B cell (primary cell): ENCODE measurements at regions not wholly inside any gene's neighbourhood (a gene's known extent, or its start where the extent isn't known, plus 50 kb on each side); places are given as distances from the start of the nearest gene placed in this dataset.

Experiments used
- ATAC-seq: fragments of 200-7000 bp; cut with Tn5 transposase; one replicate; pipeline ENCODE4 v1.10.0; 2021; ENCODE audit warnings: low read depth, mild to moderate bottlenecking, moderate number of reproducible peaks, moderate library complexity
- CTCF ChIA-PET: fragments of 350-600 bp; sonication (Branson Sonifier 250); formaldehyde crosslinking; loops from one replicate; lab custom pipeline; 2021; ENCODE audit warnings: antibody characterized with exemption, inconsistent platforms; lab: Charles Lee
- POLR2A ChIA-PET: fragments of 350-600 bp; sonication (Branson Sonifier 250); formaldehyde crosslinking; loops from one replicate; lab custom pipeline; 2021; ENCODE audit warnings: antibody characterized with exemption; lab: Charles Lee
- DNase-seq: peaks from one replicate; pipeline ENCODE4 v3.0.0; 2013
- H2AFZ ChIP-seq: 2 replicates; pipeline ENCODE4 v1.6.1; 2012; ENCODE audit warnings: mild to moderate bottlenecking, low read depth, low read length; ENCODE audit not compliant: insufficient read depth, poor library complexity, severe bottlenecking
- H3K27ac ChIP-seq, 2 donors: 1 replicate in 1 of 2; 2 replicates in 1 of 2; pipeline ENCODE4 v1.5.1; 2012 to 2013; ENCODE audit warnings: low read length in 2 of 2, mild to moderate bottlenecking in 2 of 2, moderate library complexity in 1 of 2
- H3K27me3 ChIP-seq, 4 experiments: fragments of 200-600 bp in 1 of 4; sonication (generic) in 1 of 4; replicated peaks in 1 of 4; 1 replicate in 2 of 4; 2 replicates in 2 of 4; pipeline versions ENCODE4 v1.6.1 to v1.7.0; 2013 to 2016; ENCODE audit warnings: low read length in 3 of 4, mild to moderate bottlenecking in 2 of 4, mixed read lengths in 1 of 4, moderate library complexity in 1 of 4; ENCODE audit not compliant: insufficient read depth in 4 of 4, control insufficient read depth in 3 of 4; ENCODE audit errors: control extremely low read depth in 1 of 4
- H3K36me3 ChIP-seq, 2 experiments: replicated peaks in 1 of 2; 1 replicate in 1 of 2; 2 replicates in 1 of 2; pipeline versions ENCODE4 v1.6.1 to v1.7.1; 2013; ENCODE audit warnings: low read length in 1 of 2; ENCODE audit not compliant: insufficient read depth in 2 of 2, control insufficient read depth in 1 of 2; ENCODE audit errors: control extremely low read depth in 1 of 2, extremely low read depth in 1 of 2
- H3K4me1 ChIP-seq, 2 donors: fragments of 200-600 bp in 1 of 2; sonication (generic) in 1 of 2; 1 replicate in 1 of 2; 2 replicates in 1 of 2; pipeline versions ENCODE4 v1.5.1 to v1.6.1; 2013 to 2017; ENCODE audit warnings: low read length in 2 of 2; ENCODE audit not compliant: control insufficient read depth in 2 of 2, insufficient read depth in 2 of 2
- H3K4me2 ChIP-seq: replicated peaks from 2 replicates; pipeline ENCODE3; 2012; ENCODE audit warnings: mild to moderate bottlenecking, low read depth, low read length; ENCODE audit not compliant: poor library complexity, severe bottlenecking
- H3K4me3 ChIP-seq, 5 experiments: fragments of 200-600 bp in 1 of 5; sonication (generic) in 1 of 5; 1 replicate in 3 of 5; 2 replicates in 2 of 5; pipeline versions ENCODE4 v1.5.1 to v1.7.0; 2011 to 2016; ENCODE audit warnings: low read length in 4 of 5, mild to moderate bottlenecking in 4 of 5, low read depth in 2 of 5, control low read depth in 1 of 5, moderate library complexity in 1 of 5; ENCODE audit not compliant: insufficient read depth in 1 of 5; ENCODE audit errors: control extremely low read depth in 1 of 5, extremely low read depth in 1 of 5
- H3K79me2 ChIP-seq: fragments of 200-600 bp; sonication (generic); one replicate; pipeline ENCODE4 v1.6.0; 2016; ENCODE audit warnings: low read length; ENCODE audit not compliant: control insufficient read depth, insufficient read depth
- H3K9ac ChIP-seq: fragments of 200-600 bp; sonication (generic); 2 replicates; pipeline ENCODE4 v1.6.1; 2017; ENCODE audit warnings: mild to moderate bottlenecking, low read length, moderate library complexity
- H3K9me3 ChIP-seq, 3 donors: one replicate each; pipeline versions ENCODE4 v1.6.1 to v1.7.1; 2013; ENCODE audit warnings: low read length in 2 of 3; ENCODE audit not compliant: control insufficient read depth in 2 of 3, insufficient read depth in 1 of 3; ENCODE audit errors: control extremely low read depth in 1 of 3
- H4K20me1 ChIP-seq: 2 replicates; pipeline ENCODE4 v1.6.0; 2012; ENCODE audit warnings: mild to moderate bottlenecking, low read length; ENCODE audit not compliant: insufficient read depth, control insufficient read depth, poor library complexity, severe bottlenecking
- H3K27ac Mint-ChIP-seq: one replicate; pipeline ENCODE4 v1.8.0; 2021; ENCODE audit warnings: mixed read lengths
- H3K27me3 Mint-ChIP-seq: one replicate; pipeline ENCODE4 v1.8.0; 2021; ENCODE audit warnings: mixed read lengths
- H3K4me1 Mint-ChIP-seq: one replicate; pipeline ENCODE4 v1.8.0; 2021; ENCODE audit warnings: mixed read lengths
- H3K4me3 Mint-ChIP-seq: one replicate; pipeline ENCODE4 v1.8.0; 2021; ENCODE audit warnings: mixed read lengths
- H3K9me3 Mint-ChIP-seq: one replicate; pipeline ENCODE4 v1.8.0; 2022; ENCODE audit warnings: mixed read lengths; ENCODE audit not compliant: insufficient read depth
- EZH2 ChIP-seq: IDR thresholded peaks from 2 replicates; pipeline ENCODE4 v1.6.1; 2012; ENCODE audit warnings: borderline replicate concordance, low read depth, mild to moderate bottlenecking, moderate library complexity, low read length; ENCODE audit not compliant: insufficient read depth, poor library complexity, severe bottlenecking
- WGBS: methylation state at CpG from one replicate; pipeline ENCODE4 v1.1.5; 2013; ENCODE audit warnings: missing lambda C conversion rate; ENCODE audit not compliant: insufficient coverage; 5-methylcytosine and 5-hydroxymethylcytosine counted together
- intact Hi-C: fragments of 100-400 bp; cut with micrococcal nuclease; formaldehyde crosslinking; loops from one replicate; pipeline ENCODE4 v1.10.0; 2022
- TF ChIP-seq, protein P1 (sequence below): fragments of 200-600 bp; IDR thresholded peaks from one replicate; pipeline ENCODE4 v1.8.0; 2022; ENCODE audit warnings: antibody characterized with exemption, mild to moderate bottlenecking

- H3K4me3 ChIP-seq: no peak overlapping the region
These were observed 156.1 kb upstream of the HNRNPA3 start for GRCh38 chr2:177056481-177056929.

GRCh38 chr2:177058747-177059146, 153.8 kb upstream of the HNRNPA3 start:
- H3K27ac Mint-ChIP-seq: no peak overlapping the region

More at GRCh38 chr2:177056481-177056929, 156.1 kb upstream of the HNRNPA3 start:
- no peak overlapping the region for H3K9ac ChIP-seq
- H2AFZ ChIP-seq: no peak overlapping the region
- no peak overlapping the region for H3K4me2 ChIP-seq
- Mint-ChIP-seq H3K4me1 (no peaks in the 10 kb centered on the region), H3K27ac (no peak overlapping the region), H3K9me3 (no peaks in the 10 kb centered on the region), H3K27me3 (no peaks in the 10 kb centered on the region), H3K4me3 (no peak overlapping the region)
- H3K36me3 ChIP-seq: no peaks in the 10 kb centered on the region
- no peaks in the 10 kb centered on the region for H3K9me3 ChIP-seq
- intact Hi-C loops: no loop called here
- TF ChIP-seq, protein P1, sequence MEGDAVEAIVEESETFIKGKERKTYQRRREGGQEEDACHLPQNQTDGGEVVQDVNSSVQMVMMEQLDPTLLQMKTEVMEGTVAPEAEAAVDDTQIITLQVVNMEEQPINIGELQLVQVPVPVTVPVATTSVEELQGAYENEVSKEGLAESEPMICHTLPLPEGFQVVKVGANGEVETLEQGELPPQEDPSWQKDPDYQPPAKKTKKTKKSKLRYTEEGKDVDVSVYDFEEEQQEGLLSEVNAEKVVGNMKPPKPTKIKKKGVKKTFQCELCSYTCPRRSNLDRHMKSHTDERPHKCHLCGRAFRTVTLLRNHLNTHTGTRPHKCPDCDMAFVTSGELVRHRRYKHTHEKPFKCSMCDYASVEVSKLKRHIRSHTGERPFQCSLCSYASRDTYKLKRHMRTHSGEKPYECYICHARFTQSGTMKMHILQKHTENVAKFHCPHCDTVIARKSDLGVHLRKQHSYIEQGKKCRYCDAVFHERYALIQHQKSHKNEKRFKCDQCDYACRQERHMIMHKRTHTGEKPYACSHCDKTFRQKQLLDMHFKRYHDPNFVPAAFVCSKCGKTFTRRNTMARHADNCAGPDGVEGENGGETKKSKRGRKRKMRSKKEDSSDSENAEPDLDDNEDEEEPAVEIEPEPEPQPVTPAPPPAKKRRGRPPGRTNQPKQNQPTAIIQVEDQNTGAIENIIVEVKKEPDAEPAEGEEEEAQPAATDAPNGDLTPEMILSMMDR: no peak
- TF ChIP-seq EZH2: no peak
- ChIA-PET POLR2A (no interaction called here), CTCF (no interaction called here)
- H3K4me1 ChIP-seq: no peaks in the 10 kb centered on the region
- ATAC-seq: no peak
- no peak overlapping the region for H3K27ac ChIP-seq
- no peaks in the 10 kb centered on the region for H3K79me2 ChIP-seq
- H3K27me3 ChIP-seq: no peaks in the 10 kb centered on the region
- no peaks in the 10 kb centered on the region for H4K20me1 ChIP-seq
- no peak for DNase-seq
- WGBS: 88% methylated on average over 4 of the region's 5 CpGs

More at GRCh38 chr2:177058747-177059146, 153.8 kb upstream of the HNRNPA3 start:
- no peak for ATAC-seq
- H2AFZ ChIP-seq: no peak overlapping the region
- H3K4me1 Mint-ChIP-seq: no peaks in the 10 kb centered on the region
- CTCF ChIA-PET: interaction anchor here (0.6 kb wide), 1 partner anchor 222 kb away, joined by 3 read pairs; no protein-coding TSS in a partner anchor
- no peak overlapping the region for H3K4me2 ChIP-seq
- H3K9me3 Mint-ChIP-seq: no peaks in the 10 kb centered on the region
- no peak overlapping the region for H3K4me3 Mint-ChIP-seq
- no peaks in the 10 kb centered on the region for H3K79me2 ChIP-seq
- H3K36me3 ChIP-seq: no peaks in the 10 kb centered on the region
- POLR2A ChIA-PET: no interaction called here
- H3K27me3 Mint-ChIP-seq: peaks cover 6% of the 10 kb centered on the region
- H3K9me3 ChIP-seq: no peaks in the 10 kb centered on the region
- no peaks in the 10 kb centered on the region for H4K20me1 ChIP-seq
- H3K9ac ChIP-seq: no peak overlapping the region
- no peak for DNase-seq
- no peak overlapping the region for H3K4me3 ChIP-seq
- H3K27me3 ChIP-seq: peaks cover 0 to 3% (median 0%) of the 10 kb centered on the region in 4 experiments
- no peak overlapping the region for H3K27ac ChIP-seq
- no peaks in the 10 kb centered on the region for H3K4me1 ChIP-seq
- TF ChIP-seq, protein P1: no peak
- TF ChIP-seq EZH2: no peak
- intact Hi-C loops: no loop called here
